Activated naive CD8-positive, alpha-beta T cell treated with anti-CD3 and anti-CD28 coated beads for 36 hours (primary cell): ENCODE measurements at regions not wholly inside any gene's neighbourhood (a gene's known extent, or its start where the extent isn't known, plus 50 kb on each side); places are given as distances from the start of the nearest gene placed in this dataset.
A peak's percentile ranks its signal among the peaks of the same experiment; 100 is the strongest.

Experiments used
- DNase-seq: peaks from one replicate; pipeline ENCODE4 v3.0.0; 2021
- H3K27ac Mint-ChIP-seq: one replicate; pipeline ENCODE4 v1.8.0; 2022; ENCODE audit warnings: mild to moderate bottlenecking, moderate library complexity, mixed read lengths
- H3K27me3 Mint-ChIP-seq: one replicate; pipeline ENCODE4 v1.8.0; 2022; ENCODE audit warnings: mild to moderate bottlenecking, mixed read lengths
- H3K36me3 Mint-ChIP-seq: one replicate; pipeline ENCODE4 v1.8.0; 2021; ENCODE audit warnings: mild to moderate bottlenecking, mixed read lengths
- H3K4me1 Mint-ChIP-seq: one replicate; pipeline ENCODE4 v1.8.0; 2021; ENCODE audit warnings: mixed read lengths
- H3K4me3 Mint-ChIP-seq: one replicate; pipeline ENCODE4 v1.8.0; 2022; ENCODE audit warnings: mild to moderate bottlenecking, moderate library complexity, mixed read lengths
- H3K9me3 Mint-ChIP-seq: one replicate; pipeline ENCODE4 v1.8.0; 2022; ENCODE audit warnings: mixed read lengths

- Mint-ChIP-seq H3K4me3 (no peak overlapping the region), H3K4me1 (peaks cover 7% of the 10 kb centered on the region), H3K36me3 (no peaks in the 10 kb centered on the region), H3K9me3 (no peaks in the 10 kb centered on the region), H3K27me3 (no peaks in the 10 kb centered on the region), H3K27ac (no peak overlapping the region)
- no peak for DNase-seq
Measured at GRCh38 chr13:30133996-30134395, 173.4 kb downstream of the KATNAL1 start.

- Mint-ChIP-seq H3K27me3 (no peaks in the 10 kb centered on the region), H3K27ac (no peak overlapping the region), H3K9me3 (no peaks in the 10 kb centered on the region), H3K4me1 (peaks cover 7% of the 10 kb centered on the region), H3K36me3 (no peaks in the 10 kb centered on the region), H3K4me3 (no peak overlapping the region)
- no peak for DNase-seq
Measured at GRCh38 chr13:30133554-30133912, 173.8 kb downstream of the KATNAL1 start.

- Mint-ChIP-seq H3K27me3 (no peaks in the 10 kb centered on the region), H3K9me3 (no peaks in the 10 kb centered on the region), H3K27ac (no peak overlapping the region), H3K4me1 (peaks cover 7% of the 10 kb centered on the region), H3K36me3 (no peaks in the 10 kb centered on the region), H3K4me3 (no peak overlapping the region)
- peak; percentile 89 for DNase-seq
Measured at GRCh38 chr13:30132623-30133553, 174.5 kb downstream of the KATNAL1 start.

GRCh38 chr13:30129411-30129810 lies 177.9 kb downstream of the KATNAL1 start:
- Mint-ChIP-seq H3K27ac (no peak overlapping the region), H3K9me3 (no peaks in the 10 kb centered on the region), H3K27me3 (no peaks in the 10 kb centered on the region), H3K36me3 (no peaks in the 10 kb centered on the region), H3K4me3 (no peak overlapping the region), H3K4me1 (peaks cover 7% of the 10 kb centered on the region)
- DNase-seq = no peak

GRCh38 chr13:30128591-30128990 lies 178.8 kb downstream of the KATNAL1 start:
- peaks cover 6% of the 10 kb centered on the region for H3K4me1 Mint-ChIP-seq
- H3K36me3 Mint-ChIP-seq = no peaks in the 10 kb centered on the region
- no peaks in the 10 kb centered on the region for H3K27me3 Mint-ChIP-seq
- H3K4me3 Mint-ChIP-seq = no peak overlapping the region
- no peak overlapping the region for H3K27ac Mint-ChIP-seq
- H3K9me3 Mint-ChIP-seq = no peaks in the 10 kb centered on the region
- DNase-seq = no peak

GRCh38 chr13:30128095-30128494 lies 179.3 kb downstream of the KATNAL1 start:
- Mint-ChIP-seq H3K36me3 (no peaks in the 10 kb centered on the region), H3K27me3 (no peaks in the 10 kb centered on the region), H3K27ac (no peak overlapping the region), H3K9me3 (no peaks in the 10 kb centered on the region), H3K4me3 (no peak overlapping the region), H3K4me1 (peaks cover 6% of the 10 kb centered on the region)
- no peak for DNase-seq

GRCh38 chr13:30126903-30127428 lies 180.4 kb downstream of the KATNAL1 start:
- no peak for DNase-seq
- H3K36me3 Mint-ChIP-seq = no peaks in the 10 kb centered on the region
- no peak overlapping the region for H3K27ac Mint-ChIP-seq
- H3K4me1 Mint-ChIP-seq = peaks cover 4% of the 10 kb centered on the region
- no peak overlapping the region for H3K4me3 Mint-ChIP-seq
- no peaks in the 10 kb centered on the region for H3K9me3 Mint-ChIP-seq
- H3K27me3 Mint-ChIP-seq = no peaks in the 10 kb centered on the region

- Mint-ChIP-seq H3K36me3 (no peaks in the 10 kb centered on the region), H3K4me3 (no peak overlapping the region), H3K9me3 (no peaks in the 10 kb centered on the region), H3K4me1 (peaks cover 15% of the 10 kb centered on the region), H3K27me3 (no peaks in the 10 kb centered on the region), H3K27ac (no peak overlapping the region)
- DNase-seq = no peak
Measured at GRCh38 chr13:30125422-30126073, 181.8 kb downstream of the KATNAL1 start.

- Mint-ChIP-seq H3K27me3 (no peaks in the 10 kb centered on the region), H3K36me3 (no peaks in the 10 kb centered on the region), H3K4me3 (no peak overlapping the region), H3K9me3 (no peaks in the 10 kb centered on the region), H3K27ac (no peak overlapping the region), H3K4me1 (peaks cover 28% of the 10 kb centered on the region)
- DNase-seq = no peak
Measured at GRCh38 chr13:30124131-30124768, 183.1 kb downstream of the KATNAL1 start.

- Mint-ChIP-seq H3K4me3 (no peak overlapping the region), H3K27me3 (no peaks in the 10 kb centered on the region), H3K27ac (no peak overlapping the region), H3K4me1 (peaks cover 31% of the 10 kb centered on the region), H3K9me3 (no peaks in the 10 kb centered on the region), H3K36me3 (no peaks in the 10 kb centered on the region)
- no peak for DNase-seq
Measured at GRCh38 chr13:30123575-30123974, 183.8 kb downstream of the KATNAL1 start.

- no peak for DNase-seq
- H3K36me3 Mint-ChIP-seq = no peaks in the 10 kb centered on the region
- H3K27me3 Mint-ChIP-seq = no peaks in the 10 kb centered on the region
- no peak overlapping the region for H3K27ac Mint-ChIP-seq
- peaks cover 31% of the 10 kb centered on the region for H3K4me1 Mint-ChIP-seq
- no peak overlapping the region for H3K4me3 Mint-ChIP-seq
- no peaks in the 10 kb centered on the region for H3K9me3 Mint-ChIP-seq
Measured at GRCh38 chr13:30121666-30122065, 185.7 kb downstream of the KATNAL1 start.

GRCh38 chr13:30121244-30121643 lies 186.1 kb downstream of the KATNAL1 start:
- Mint-ChIP-seq H3K9me3 (no peaks in the 10 kb centered on the region), H3K27ac (no peak overlapping the region), H3K4me1 (peaks cover 31% of the 10 kb centered on the region), H3K36me3 (no peaks in the 10 kb centered on the region), H3K4me3 (no peak overlapping the region), H3K27me3 (no peaks in the 10 kb centered on the region)
- no peak for DNase-seq

GRCh38 chr13:30120133-30120822 lies 187.1 kb downstream of the KATNAL1 start:
- Mint-ChIP-seq H3K36me3 (no peaks in the 10 kb centered on the region), H3K4me3 (no peak overlapping the region), H3K27me3 (no peaks in the 10 kb centered on the region), H3K9me3 (no peaks in the 10 kb centered on the region), H3K27ac (peak overlapping the region; percentile 17), H3K4me1 (peaks cover 32% of the 10 kb centered on the region)
- DNase-seq = no peak

- Mint-ChIP-seq H3K27ac (peak overlapping the region; percentile 17), H3K9me3 (no peaks in the 10 kb centered on the region)
Measured at GRCh38 chr13:30119476-30119875, 187.9 kb downstream of the KATNAL1 start.

GRCh38 chr13:30116379-30116778 lies 191.0 kb downstream of the KATNAL1 start:
- no peaks in the 10 kb centered on the region for H3K36me3 Mint-ChIP-seq
- peaks cover 37% of the 10 kb centered on the region for H3K4me1 Mint-ChIP-seq
- DNase-seq = no peak
- H3K4me3 Mint-ChIP-seq = no peak overlapping the region
- H3K27me3 Mint-ChIP-seq = peaks cover 3% of the 10 kb centered on the region
- no peak overlapping the region for H3K27ac Mint-ChIP-seq
- no peaks in the 10 kb centered on the region for H3K9me3 Mint-ChIP-seq

More at GRCh38 chr13:30119476-30119875, 187.9 kb downstream of the KATNAL1 start:
- Mint-ChIP-seq H3K36me3 (no peaks in the 10 kb centered on the region), H3K27me3 (no peaks in the 10 kb centered on the region), H3K4me1 (peaks cover 35% of the 10 kb centered on the region), H3K4me3 (peak overlapping the region; percentile 33)
- DNase-seq = no peak
